ENCODE measurements at regions not wholly inside any gene's neighbourhood (a gene's known extent, or its start where the extent isn't known, plus 50 kb on each side); places are given as distances from the start of the nearest gene placed in this dataset.
"Not testable (repeated sequence)": the region's sequence is repeated elsewhere in the genome, so short reads cannot be mapped to it uniquely, and the experiment has no call there.

DNA sequence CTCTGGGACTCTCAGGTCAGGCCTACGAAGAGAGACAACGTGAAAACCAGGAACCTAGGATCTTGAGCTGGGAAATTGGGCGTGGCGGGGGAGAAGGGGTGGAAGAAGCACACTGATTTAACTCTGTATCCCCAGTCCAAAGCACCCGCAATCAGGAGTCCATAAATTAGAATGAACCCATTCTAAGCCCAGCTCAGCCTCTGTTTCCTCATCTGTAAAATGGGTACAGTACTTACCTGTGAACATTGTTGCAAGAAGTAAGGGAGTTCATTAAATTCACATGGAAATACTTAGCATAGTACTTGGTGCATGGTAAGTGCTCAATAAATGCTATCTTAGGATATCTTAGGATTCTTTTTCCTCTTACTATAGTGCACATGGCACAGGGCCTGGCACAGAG, 326.7 kb downstream of the BCOR start:
- no peak for DNase-seq

DNA sequence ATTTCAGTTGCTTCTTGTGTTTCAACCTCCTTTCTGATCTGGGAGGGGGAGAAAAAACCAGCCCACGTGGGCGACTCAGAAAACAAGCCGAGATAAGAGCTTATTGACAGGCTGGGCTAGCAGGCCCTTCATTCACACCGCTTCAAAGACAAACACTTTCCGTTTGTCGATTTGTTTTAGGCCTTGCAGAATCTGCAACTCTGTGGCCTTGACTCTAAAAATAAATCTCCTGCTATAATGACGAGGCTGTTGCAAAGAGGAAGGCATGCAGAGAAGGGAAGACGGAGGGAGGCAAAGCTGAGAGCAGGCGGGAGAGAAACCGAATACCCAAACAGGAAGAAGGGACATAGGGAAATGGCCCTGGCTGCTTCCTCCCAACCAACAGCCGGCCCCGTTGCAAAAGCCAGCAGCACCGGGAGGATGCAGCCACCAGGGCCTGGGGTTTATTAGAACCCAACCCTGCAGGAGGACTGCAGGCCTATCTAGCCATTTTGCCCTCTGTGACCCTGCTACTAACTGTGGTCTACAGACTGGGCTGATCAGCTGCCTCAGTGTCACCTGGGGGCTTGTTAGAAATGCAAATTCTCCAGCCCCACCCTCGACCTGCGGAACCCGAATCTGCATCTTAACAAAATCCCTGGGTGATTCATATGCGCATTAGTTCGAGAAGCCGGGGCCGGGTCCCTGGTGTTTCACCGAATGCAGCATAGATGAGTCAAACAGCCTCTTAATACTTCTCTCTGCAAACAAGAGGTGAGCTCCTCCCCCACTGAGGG, 325.5 kb downstream of the BCOR start:
- peak; percentile 48 for DNase-seq

DNA sequence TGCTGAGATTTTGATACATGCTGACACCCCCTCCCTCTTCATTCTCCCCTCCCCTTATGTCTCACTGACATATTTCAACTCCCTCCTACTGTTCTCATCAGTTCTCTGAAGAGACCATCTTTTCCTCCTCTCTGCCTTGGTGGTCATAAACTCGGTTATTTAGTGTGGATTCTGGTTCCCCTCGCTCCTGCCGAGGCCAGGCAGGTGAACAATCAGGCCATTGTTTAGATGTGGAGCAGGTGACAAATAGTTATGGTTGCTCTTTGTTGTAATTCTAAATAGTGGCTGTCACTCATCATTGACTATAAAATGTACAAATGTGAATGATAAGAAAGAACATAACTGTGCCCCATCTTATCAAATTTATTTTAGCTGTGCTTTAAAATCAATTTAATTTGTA, 324.6 kb downstream of the BCOR start:
- DNase-seq, result no peak

GRCh38 chrX:39773923-39774773, 323.6 kb downstream of the BCOR start:
- DNase-seq, result peak; percentile 4

GRCh38 chrX:39774774-39775328, 322.9 kb downstream of the BCOR start:
- no peak for DNase-seq

DNA sequence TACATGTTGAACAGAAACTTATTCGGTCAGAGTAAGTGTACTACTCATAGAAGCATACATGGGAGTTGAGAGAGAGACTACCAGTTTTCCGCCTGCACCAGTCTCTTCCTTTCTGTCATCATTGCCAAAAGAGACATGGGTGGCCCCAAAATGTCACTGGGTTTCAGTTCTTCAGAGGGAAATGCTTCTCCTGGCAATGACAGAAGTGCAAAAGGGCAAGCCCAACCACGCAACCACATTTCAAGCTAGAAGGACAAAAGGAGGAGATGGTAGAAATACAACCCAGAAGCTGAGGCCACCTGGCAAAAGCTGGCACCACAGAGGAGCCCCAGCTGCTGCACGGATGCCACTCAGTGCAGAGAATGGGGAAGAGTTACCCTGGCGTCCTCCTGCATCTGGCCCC, 320.1 kb downstream of the BCOR start:
- peak; percentile 40 for DNase-seq

DNA sequence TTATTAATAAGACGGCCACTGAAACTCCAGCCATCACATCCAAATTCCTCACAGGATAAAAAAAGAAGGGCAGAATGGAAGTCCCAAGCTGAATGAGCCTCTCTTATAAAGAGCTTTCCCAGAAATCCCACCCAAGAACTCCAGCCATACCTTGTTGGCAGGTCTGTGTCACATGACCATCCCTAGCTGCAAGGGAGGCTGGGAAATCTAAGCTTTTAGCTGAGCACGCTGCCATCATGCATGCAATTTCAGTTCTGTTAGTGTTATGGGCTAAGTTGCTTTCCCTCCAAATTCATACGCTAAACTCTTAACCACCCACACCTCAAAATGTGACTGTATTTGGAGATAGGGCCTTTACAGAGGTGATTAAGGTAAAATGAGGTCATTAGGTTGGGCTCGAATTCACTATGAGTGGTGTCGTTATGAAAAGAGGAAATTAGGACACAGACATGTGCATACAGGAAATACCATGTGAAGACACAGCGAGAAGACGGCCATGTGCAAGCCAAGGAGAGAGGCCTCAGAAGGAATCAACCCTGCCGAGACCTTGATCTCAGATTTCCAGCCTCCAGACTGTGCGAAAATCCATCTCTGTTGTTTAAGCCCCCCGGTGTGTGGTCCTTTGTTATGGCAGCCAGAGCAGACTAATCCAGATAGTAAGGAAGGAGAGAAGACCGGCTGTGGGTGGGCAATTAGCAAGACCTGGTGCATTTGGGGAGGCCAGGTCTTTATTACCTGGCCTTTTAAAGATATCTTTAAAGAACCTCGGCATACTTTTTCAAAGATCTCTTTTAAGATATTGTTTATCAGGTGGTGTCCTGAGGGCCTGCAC, 317.6 kb downstream of the BCOR start:
- DNase-seq, result no peak

GRCh38 chrX:39782276-39782675, 315.5 kb downstream of the BCOR start:
- DNase-seq, result no peak

- no peak for DNase-seq
Observed at GRCh38 chrX:39787999-39788398, 309.8 kb downstream of the BCOR start.

DNA sequence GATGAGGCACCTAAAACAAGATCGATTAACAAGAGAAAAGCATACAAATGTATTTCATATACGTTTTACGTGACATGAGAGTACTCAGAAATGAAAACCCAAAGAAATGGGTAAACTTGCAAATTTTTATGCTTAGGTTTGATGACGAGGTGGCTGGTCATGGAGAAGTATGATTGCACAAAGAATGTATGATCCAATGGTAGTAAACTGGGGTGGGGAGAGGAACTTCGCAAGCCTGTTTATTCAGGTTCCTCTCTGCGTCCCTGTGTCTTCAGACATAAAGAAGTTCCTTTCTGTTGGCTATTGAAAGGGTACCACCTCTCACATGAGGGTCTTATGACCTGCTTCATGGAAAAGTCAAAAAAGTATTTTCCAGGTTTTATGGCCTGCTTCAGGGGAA, 309.2 kb downstream of the BCOR start:
- no peak for DNase-seq

DNA sequence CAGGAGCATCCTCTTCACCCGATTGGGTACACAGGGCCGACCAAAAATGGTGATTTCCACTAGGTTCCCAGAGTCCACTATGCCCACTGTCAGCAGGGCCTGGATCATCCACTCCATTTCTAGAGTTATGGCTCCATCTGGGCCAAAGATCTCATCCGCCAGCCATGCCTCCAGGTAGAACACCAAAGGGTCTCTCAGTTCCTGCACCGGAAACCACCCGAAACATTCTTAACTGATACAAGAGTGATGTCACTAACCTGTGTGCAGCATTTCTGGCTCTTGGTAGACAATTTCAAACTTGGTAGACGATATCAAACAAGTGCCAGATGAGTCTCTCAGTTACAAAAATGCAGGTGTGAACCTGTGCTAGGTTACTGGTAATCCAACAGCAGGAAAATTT, 306.1 kb downstream of the BCOR start:
- no peak for DNase-seq

GRCh38 chrX:39795605-39796004, 302.2 kb downstream of the BCOR start:
- DNase-seq, result no peak

DNA sequence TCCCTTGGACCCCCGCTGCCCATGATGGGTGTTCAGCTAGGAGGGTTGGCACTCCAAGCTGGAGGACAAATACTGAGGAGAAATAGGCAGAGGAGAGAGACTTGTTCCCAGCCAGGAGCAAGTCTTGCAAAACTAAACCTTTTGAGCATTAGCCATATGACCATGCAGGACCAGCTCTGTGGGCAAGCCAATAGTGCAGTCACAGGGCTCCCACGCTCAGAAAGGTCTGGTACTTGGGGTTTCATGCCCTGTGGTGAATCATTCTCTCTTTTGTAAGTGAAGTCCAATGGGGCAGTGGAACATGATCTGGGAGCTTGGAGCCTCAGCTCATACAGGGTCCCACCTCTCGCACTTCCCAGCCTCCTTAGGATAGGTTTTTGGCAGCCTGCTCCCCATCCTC, 300.9 kb downstream of the BCOR start:
- no peak for DNase-seq

DNA sequence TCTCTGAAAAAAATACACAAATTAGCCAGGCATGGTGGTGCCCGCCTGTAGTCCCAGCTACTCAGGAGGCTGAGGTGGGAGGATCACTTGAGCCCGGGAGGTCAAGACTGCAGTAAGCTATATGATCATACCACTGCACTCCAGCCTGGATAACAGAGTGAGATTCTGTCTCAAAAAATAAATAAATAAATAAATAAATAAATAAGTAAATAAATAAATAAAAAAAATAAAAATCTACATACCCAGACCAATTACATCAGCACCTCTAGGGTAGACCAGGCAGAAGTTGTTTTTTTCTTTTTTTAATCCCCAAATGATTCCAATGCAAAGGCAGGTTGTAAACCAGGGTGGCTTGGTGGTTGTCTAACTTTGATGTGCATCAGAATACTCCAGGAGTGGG, 299.3 kb downstream of the BCOR start:
- DNase-seq, result not testable (repeated sequence)

DNA sequence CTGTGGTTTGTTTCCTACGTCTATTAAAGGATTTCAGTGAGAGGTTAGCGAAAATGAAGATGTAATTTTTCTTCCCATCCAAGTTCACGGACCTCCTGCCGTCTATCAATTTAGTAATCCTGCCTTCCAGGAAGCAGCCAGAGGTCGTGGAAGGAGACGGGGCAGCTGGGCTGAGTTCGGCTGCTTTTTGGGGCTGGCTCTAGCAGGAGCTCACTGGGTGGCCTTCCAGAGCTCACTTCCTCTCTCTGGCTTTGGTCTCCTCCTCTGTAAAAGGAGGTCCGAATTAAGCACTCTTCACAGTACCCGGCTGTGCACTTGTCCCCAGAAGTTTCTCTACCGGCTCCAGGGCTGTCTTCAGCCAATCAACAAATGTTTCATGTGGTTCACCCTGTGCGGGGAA, 295.4 kb downstream of the BCOR start:
- DNase-seq, result peak; percentile 26

DNA sequence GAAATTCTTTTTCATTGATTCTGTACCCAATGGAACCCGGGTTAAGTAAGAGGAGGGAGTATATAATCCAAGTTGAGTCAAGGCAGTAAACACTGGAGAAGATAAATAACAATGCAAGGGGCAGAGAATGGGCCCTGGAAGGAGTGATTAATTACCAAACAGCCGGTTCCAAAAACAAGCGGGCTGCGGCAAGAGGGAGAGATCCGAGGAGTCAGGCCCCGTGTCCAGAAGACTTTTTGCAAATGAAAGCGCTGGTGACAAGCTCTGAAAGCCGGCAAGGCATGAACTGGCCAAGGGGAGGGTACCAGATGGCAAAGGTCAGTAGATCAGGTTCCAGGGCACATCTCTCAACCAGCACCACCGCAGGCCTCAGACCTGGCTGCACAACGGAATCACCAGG, 294.9 kb downstream of the BCOR start:
- no peak for DNase-seq

DNA sequence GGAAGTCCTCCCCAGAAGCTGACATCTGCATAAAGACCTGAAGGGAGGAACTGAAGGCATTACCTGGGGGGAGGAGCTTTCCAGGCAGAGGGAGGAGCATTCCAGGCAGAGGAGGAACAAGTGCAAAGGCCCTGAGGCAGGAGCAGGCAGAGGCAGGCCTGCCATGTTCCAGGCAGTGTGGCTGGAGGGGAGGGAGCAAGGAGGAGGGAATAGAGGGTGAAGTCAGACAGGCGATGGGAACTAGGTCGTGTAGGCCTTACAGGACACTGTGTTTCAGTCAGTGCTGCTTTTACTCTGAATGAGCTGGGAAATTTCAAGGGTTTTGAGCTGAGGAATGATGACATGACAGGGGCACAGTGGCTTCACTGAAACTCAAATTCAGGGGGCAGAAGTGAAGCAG, 292.7 kb downstream of the BCOR start:
- no peak for DNase-seq

DNA sequence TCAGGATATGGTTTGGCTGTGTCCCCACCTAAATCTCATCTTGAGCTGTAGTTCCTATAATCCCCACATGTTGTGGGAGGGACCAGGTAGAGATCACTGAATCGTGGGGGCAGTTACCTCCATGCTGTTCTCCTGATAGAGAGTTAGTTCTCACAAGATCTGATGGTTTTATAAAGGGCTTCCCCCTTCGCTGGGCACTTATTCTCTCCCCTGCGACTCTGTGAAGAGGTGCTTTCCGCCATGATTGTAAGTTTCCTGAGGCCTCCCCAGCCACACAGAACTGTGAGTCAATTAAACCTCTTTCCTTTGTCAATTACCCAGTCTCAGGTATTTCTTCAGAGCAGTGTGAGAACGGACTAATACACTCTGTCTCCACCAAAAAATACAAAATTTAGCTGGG, 291.9 kb downstream of the BCOR start:
- no peak for DNase-seq

- no peak for DNase-seq
Observed at GRCh38 chrX:39808471-39808917, 289.3 kb downstream of the BCOR start.

DNA sequence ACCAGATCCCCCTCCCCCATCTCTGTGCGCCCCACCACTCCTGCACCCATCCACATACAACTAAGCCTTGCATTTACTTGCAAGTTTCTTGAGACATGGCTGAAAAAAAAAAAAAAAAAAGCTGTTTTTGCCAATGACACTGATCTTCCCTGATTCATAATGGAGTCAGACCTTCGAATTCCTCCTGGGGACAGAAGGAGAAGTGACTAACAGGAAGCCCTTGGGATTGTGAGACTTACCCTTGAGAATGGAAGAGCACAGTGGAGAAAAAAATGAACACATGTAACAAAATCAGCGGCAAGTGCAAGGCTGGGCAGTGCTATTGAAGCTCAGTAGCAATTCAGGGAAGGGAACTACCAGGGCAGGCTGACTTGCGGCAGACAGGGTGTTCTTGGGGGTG, 288.4 kb downstream of the BCOR start:
- DNase-seq, result no peak

DNA sequence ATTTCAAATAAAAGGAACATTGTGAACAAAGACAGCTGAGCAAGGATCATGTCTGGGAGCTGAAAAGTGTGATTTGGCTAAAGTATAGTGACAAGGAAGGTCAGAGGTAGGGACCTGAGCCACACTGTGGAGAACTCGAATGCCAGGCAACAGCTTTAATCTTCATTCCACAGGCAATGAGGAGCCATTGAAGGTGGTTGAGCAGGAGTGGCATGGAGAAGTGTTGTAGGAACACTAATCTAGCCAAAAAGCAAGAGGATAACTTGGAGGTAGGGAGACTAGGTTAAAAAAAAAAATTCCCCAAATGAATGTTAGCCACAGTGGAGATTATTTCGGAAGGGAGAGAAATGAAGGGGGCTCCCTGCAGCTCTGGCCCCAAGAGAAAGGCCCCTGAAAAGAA, 286.9 kb downstream of the BCOR start:
- DNase-seq, result no peak

GRCh38 chrX:39811376-39811775, 286.4 kb downstream of the BCOR start:
- no peak for DNase-seq

All from tongue (tissue), 1 donor.